Osteocyte (in vitro differentiated cells): ENCODE measurements at regions not wholly inside any gene's neighbourhood (a gene's known extent, or its start where the extent isn't known, plus 50 kb on each side); places are given as distances from the start of the nearest gene placed in this dataset.
A peak's percentile ranks its signal among the peaks of the same experiment; 100 is the strongest.
"Not testable (repeated sequence)": the region's sequence is repeated elsewhere in the genome, so short reads cannot be mapped to it uniquely, and the experiment has no call there.

Source experiments
- DNase-seq: peaks from one replicate; pipeline ENCODE4 v3.0.0; 2021; ENCODE audit warnings: mixed read lengths; ENCODE audit not compliant: unreplicated experiment; ENCODE audit errors: extremely low spot score
- H3K27ac Mint-ChIP-seq: one replicate; pipeline ENCODE4 v1.8.0; 2021; ENCODE audit warnings: mild to moderate bottlenecking, mixed read lengths; ENCODE audit not compliant: unreplicated experiment
- H3K27me3 Mint-ChIP-seq: one replicate; pipeline ENCODE4 v1.8.0; 2021; ENCODE audit warnings: mixed read lengths; ENCODE audit not compliant: unreplicated experiment
- H3K36me3 Mint-ChIP-seq: one replicate; pipeline ENCODE4 v1.8.0; 2021; ENCODE audit warnings: mixed read lengths; ENCODE audit not compliant: unreplicated experiment
- H3K4me1 Mint-ChIP-seq: one replicate; pipeline ENCODE4 v1.8.0; 2021; ENCODE audit warnings: mixed read lengths; ENCODE audit not compliant: unreplicated experiment
- H3K4me3 Mint-ChIP-seq: one replicate; pipeline ENCODE4 v1.8.0; 2021; ENCODE audit warnings: mild to moderate bottlenecking, moderate library complexity, mixed read lengths; ENCODE audit not compliant: unreplicated experiment
- H3K9me3 Mint-ChIP-seq: one replicate; pipeline ENCODE4 v1.8.0; 2021; ENCODE audit warnings: mixed read lengths; ENCODE audit not compliant: unreplicated experiment
- CTCF ChIP-seq: fragments of 200-600 bp; sonication (generic); IDR thresholded peaks from 2 replicates; pipeline ENCODE4 v1.5.0; 2021; ENCODE audit warnings: antibody characterized with exemption, mild to moderate bottlenecking, moderate library complexity

GRCh38 chr16:85204242-85205010 is 92.2 kb upstream of the CIBAR2 start:
- H3K4me3 Mint-ChIP-seq: no peak overlapping the region
- H3K36me3 Mint-ChIP-seq: no peaks in the 10 kb centered on the region
- no peak for DNase-seq
- H3K9me3 Mint-ChIP-seq: no peaks in the 10 kb centered on the region
- H3K27ac Mint-ChIP-seq: peak overlapping the region; percentile 88
- no peaks in the 10 kb centered on the region for H3K27me3 Mint-ChIP-seq
- TF ChIP-seq CTCF: no peak
- H3K4me1 Mint-ChIP-seq: peaks cover 71% of the 10 kb centered on the region

GRCh38 chr16:85205257-85205656 is 93.0 kb upstream of the CIBAR2 start:
- peak overlapping the region; percentile 14 for H3K4me3 Mint-ChIP-seq
- not testable (repeated sequence) for H3K27me3 Mint-ChIP-seq, H3K36me3 Mint-ChIP-seq, H3K27ac Mint-ChIP-seq, H3K9me3 Mint-ChIP-seq, DNase-seq
- peaks cover 72% of the 10 kb centered on the region for H3K4me1 Mint-ChIP-seq

GRCh38 chr16:85205747-85206471 is 93.6 kb upstream of the CIBAR2 start:
- DNase-seq: no peak
- peaks cover 74% of the 10 kb centered on the region for H3K4me1 Mint-ChIP-seq
- TF ChIP-seq CTCF: no peak

GRCh38 chr16:85206472-85207356 is 94.4 kb upstream of the CIBAR2 start:
- H3K9me3 Mint-ChIP-seq: no peaks in the 10 kb centered on the region
- no peaks in the 10 kb centered on the region for H3K27me3 Mint-ChIP-seq
- no peaks in the 10 kb centered on the region for H3K36me3 Mint-ChIP-seq
- H3K27ac Mint-ChIP-seq: no peak overlapping the region
- no peak for DNase-seq
- H3K4me1 Mint-ChIP-seq: peaks cover 74% of the 10 kb centered on the region
- no peak for TF ChIP-seq CTCF
- no peak overlapping the region for H3K4me3 Mint-ChIP-seq

More at GRCh38 chr16:85205747-85206471, 93.6 kb upstream of the CIBAR2 start:
- H3K27ac Mint-ChIP-seq: peak overlapping the region; percentile 74
- no peak overlapping the region for H3K4me3 Mint-ChIP-seq
- no peaks in the 10 kb centered on the region for H3K27me3 Mint-ChIP-seq
- no peaks in the 10 kb centered on the region for H3K9me3 Mint-ChIP-seq
- no peaks in the 10 kb centered on the region for H3K36me3 Mint-ChIP-seq

GRCh38 chr16:85207357-85207921 is 95.2 kb upstream of the CIBAR2 start:
- no peak for DNase-seq
- Mint-ChIP-seq H3K4me1 (peaks cover 74% of the 10 kb centered on the region), H3K36me3 (no peaks in the 10 kb centered on the region), H3K4me3 (no peak overlapping the region), H3K27ac (no peak overlapping the region), H3K9me3 (no peaks in the 10 kb centered on the region), H3K27me3 (no peaks in the 10 kb centered on the region)
- TF ChIP-seq CTCF: no peak
